GM18498 (cell line): ENCODE measurements at regions not wholly inside any gene's neighbourhood (a gene's known extent, or its start where the extent isn't known, plus 50 kb on each side); places are given as distances from the start of the nearest gene placed in this dataset.

Experiments used
- ATAC-seq: cut with Tn5 transposase; IDR thresholded peaks from one replicate; pipeline ENCODE4 v1.9.1; 2021; ENCODE audit warnings: mild to moderate bottlenecking, moderate library complexity; ENCODE audit not compliant: unreplicated experiment

DNA sequence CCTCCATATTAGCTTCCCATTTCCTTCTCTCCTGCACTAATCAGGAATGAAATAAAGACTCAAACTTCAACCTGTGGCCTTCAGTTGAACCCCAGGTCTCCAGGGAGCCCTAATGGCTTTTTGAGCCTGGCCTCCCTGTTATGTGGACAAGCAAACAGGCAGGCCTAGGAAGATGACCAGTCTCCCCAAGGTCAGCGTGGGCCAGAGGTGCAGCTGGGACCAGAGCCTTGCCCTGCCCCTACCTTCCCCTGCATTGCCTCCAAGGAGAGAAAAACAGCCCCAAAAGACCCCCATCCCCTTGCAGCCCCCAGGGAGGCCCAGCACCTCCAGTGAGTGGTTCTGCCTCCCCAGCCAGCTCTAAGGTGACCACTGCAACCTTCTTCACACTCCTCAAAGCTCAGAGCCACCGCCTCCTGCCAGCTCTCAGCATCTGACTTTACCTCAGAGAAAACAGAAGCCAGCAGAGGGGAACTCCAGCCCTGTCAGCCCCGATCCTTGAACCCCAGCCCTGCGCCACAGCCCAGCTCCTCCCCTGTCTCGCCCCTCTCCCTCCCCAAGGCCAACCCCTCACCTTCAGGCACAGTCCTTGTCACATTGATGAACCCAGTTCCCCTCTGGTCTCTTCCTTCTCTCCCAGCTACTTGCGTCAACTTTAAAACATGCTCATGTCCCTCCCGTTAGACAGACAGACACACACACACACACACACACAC, 59.5 kb upstream of the ID2 start:
- no peak for ATAC-seq

DNA sequence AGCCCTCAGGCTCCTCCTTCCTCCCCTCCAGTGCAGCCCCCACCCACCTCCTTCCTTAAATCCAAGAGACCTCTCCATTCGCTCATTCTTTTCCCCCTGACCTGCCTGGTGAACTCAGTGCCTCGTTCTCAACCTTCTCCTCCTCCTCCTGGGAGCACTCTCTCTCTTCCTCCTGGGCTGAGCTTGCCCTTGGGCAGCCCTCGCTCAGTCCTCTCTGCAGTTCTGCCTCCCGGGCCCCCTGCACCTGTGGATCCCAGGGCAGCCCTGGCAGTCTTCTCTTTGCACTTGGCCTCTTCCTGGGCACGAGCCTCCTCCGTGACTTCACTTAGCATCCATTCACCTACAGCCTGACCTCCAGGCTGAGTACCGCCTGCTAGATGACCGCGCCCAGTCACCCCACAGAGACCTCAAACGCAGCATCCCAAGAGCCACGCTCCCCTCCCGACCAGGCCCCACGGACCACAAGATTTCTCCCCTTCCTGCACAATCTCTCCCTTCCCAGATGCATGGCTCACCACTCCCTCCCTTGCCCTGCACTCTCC, 58.9 kb upstream of the ID2 start:
- no peak for ATAC-seq

DNA sequence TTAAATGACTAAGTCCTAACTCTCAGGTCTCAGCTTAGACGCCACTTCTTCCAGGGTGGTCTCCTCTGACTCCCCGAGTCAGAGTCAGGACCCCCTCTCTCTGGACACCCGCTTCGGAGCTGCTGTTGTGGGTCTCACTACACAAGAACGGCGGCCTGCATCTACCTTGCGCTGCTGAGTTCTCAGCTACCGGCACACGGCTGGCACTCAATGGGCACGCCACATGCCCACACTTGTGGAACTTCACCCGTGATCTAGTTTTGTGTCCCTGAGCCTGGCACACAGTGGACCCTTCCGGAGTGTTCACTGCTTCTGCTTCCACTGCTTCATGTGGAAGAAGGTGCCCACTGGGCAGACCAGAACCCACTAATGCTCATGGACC, 58.3 kb upstream of the ID2 start:
- ATAC-seq: no peak

DNA sequence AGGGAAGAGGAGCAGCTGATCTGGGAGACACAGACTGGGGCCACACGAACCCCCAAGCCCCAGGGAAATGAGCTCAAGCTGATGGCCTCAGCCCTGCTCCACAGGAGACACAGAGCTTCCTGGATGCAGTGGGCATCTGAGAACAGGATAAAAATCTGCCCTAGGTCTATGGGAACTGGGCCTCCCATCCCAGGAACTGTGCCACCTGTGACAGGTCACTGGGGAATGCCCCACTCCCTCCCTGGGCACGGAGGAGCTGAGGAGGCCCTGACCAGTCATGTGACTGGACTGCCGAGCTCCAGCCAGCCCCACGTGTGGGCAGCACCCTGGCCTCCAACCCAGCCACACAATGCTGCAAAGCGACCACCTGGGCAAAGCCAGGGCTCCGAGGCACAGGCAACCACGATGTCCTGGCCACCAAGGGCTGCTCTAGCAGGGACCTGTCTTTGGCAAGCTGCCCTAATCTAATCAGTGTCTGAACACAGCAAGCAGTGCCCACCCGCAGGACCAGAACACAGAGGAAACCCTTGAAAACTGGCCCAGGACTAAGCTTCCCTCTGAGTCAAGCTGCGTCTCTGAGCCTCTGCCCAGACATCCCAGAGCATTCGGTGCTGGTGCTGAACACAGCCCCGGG, 57.8 kb upstream of the ID2 start:
- no peak for ATAC-seq

DNA sequence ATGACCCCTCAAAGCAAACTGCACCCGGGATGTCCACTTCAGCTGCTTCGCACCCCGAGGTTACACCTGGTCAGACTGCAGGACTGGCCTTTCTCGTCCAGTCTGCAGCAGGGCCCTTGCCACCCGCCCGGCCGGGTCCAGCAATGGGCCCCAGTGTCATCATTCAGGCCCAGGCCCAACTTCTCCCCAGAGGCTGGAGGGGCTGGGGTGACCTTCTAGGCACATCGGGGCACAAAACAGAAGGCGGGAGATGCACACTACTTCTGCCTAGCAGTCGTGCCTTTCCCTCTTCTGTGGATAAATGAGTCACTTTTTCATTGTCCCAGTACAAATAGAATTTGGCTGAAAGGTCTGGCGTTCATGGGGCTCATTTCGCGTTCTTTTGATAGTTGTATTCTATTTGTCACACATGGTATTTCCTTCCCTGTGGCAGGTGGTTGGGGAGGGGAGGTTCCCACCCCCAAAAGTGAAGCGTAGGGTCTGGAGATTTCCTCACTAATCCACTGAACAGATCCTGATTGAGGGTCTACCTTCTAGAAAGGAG, 56.9 kb upstream of the ID2 start:
- no peak for ATAC-seq

DNA sequence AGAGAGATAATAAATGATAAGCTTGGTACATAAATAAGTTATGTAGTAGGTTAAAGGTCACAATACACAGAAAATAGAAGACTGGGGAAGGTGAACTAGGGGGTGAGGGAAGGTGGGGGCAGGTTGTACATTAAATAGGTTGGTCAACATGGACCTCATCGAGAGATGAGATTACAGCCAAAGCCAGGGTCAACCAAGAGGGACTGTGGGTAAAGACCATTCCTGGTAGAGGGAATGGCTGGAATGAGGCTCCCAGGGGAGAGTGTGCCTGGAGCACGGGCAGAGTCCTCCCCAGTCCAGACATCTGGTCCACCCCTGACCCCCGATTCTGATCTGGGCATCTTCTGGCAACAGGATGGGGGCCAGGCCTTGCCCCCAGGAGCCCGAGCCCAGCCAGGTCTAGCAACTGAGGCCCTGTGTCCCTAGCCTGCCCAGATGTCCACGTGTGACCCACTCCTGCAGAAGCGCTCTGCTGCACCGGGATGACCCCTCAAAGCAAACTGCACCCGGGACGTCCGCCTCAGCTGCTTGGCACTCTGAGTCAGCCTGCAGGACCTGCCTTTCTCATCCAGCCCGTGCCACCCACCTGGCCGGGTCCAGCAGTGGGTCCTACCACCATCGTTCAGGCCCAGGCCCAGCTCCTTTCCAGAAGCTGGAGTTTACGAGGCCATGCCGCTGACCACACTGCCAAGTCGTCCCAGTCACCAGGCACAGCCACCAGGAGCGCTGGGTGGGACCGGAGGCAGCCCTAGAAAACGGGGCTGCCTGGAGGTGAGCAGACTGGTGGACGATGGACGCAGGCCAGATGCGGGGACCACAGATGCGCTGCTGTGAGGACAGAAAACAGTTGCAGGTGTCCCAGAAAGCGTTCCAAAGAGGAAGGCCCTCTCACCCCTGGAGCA, 56.2 kb upstream of the ID2 start:
- no peak for ATAC-seq

DNA sequence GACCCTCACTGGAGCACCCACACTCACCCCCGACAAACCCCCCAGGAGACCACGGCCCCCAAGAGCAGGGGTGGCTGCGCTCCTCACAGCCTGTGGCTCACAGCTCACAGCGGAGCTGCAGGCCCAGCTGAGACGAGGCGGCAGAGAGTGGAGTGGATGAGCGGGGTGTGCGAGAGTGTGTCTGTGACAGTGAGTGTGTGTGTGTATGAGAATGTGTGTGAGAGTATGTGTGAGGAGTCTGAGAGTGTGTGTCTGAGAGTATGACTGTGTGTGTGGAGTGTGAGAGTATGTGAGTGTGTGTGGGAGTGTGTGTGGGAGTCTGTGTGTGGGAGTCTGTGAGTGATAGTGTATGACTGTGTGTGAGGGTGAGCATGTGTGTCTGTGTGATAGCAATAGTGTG, 55.3 kb upstream of the ID2 start:
- no peak for ATAC-seq

DNA sequence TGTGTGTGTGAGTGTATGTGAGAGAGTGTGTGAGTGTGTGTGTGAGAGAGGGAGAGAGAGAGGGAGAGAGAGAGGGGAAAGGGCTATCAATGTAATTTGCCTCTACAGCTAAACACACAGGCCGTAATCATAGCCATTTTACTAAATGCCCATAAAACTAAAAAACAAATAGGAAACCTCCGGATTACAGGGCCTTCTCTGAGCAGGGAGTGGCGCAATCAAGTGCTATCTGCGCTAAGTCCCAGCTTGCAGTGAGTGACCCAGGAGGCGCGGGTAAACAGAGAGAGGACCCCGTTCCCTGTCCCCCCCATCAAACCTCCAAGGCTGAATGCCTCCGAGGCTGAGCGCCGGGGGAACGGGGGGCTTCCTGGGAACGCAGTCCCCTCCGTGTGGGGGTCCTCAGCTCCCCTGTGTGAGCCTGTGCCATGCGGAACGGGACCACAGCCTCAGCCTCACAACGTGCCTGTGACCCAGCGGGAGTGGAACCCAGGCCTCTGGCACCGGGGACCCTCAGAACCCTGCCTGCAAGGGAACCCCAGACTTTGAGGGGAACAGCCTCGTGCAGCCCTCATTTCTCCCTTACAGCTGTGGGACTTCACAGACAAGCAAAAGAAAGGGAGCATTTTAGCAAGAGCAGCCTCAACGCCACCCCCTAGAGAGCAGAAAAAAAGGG, 54.7 kb upstream of the ID2 start:
- ATAC-seq: no peak

DNA sequence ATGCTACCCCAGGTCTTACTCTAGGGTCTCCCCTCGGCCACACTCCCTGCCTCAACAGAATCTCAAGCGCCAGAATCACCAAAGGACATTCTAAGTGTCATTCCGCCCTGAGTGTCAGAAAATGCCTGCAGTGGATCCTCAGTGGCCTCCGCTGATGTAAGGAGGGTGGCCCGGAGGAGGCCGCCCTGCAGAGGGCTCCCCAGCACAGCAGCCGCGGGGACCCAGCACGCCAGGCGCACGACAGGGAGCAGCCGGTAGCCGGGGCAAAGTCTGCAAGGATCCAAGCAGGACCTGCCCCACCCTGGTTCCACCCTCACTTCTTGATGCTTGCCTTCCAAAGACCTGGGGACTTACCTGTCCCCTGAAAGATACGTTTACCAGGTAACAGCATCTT, 54.2 kb upstream of the ID2 start:
- ATAC-seq: no peak

DNA sequence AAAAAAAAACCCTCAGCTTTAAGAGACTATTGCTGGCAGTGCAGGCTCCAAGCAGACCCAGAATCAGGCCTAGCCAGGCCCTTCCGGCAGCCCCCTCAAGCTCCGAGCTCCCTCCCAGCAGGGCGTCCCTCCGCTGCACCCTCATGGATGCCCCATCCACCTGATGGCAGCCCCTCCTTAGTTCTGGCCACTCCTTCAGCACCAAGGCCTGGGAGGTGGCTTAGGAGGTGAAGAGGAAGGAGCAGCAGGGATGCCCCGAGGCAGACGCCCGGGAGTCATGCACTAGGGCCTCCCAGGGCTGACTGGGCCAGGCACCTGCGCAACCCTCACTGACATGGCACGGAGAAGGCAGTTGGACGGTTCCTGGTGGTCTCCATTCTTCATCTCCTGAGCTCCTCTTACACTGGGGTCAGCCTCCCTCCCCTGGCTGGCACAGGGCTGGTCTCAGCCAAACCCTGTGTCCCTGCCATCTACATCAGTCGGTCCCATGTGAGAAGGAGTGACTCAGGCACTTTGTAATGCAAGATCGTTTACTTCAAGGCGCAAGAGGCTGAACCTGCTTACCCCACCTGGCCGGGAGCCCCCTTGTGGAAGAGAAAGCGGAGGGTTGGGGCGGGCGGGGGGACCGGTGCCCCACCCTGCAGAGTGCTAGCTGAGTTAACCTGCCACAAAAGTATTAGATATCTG, 53.5 kb upstream of the ID2 start:
- ATAC-seq: peak; percentile 32

DNA sequence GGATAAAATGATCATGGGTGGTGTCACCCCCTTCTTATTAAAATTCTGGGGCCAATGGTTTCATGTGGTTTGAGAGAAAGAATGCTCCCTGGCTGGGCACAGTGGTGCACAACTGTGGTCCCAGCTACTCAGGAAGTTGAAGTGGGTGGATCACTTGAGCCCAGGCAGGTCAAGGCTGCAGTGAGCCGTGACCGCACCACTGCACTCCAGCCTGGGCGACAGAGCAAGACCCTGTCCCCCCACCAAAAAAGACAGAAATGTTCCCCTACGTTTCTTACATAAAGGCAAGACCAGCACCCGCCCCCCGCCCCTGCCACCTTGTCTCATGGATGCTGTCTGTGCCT, 53.0 kb upstream of the ID2 start:
- ATAC-seq: peak; percentile 60

DNA sequence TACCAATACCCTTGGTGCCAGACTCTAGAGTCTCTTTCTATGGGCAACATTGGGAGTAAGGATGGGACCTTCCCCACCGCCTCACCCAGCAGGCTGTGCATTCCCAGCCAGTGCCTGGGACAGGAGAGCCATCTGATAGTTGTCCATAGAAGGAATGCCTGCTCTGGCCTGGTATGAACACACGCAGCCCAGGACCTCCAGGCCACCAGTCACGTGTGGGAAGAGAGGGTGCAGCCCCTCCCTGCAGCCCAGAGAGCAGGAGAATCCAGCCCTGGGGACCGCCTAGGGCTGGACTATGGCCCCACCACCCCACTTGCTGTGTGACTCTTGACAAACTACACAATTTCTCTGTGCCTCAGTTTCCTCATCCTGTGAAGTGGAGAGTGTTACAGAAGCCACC, 52.5 kb upstream of the ID2 start:
- ATAC-seq: no peak

DNA sequence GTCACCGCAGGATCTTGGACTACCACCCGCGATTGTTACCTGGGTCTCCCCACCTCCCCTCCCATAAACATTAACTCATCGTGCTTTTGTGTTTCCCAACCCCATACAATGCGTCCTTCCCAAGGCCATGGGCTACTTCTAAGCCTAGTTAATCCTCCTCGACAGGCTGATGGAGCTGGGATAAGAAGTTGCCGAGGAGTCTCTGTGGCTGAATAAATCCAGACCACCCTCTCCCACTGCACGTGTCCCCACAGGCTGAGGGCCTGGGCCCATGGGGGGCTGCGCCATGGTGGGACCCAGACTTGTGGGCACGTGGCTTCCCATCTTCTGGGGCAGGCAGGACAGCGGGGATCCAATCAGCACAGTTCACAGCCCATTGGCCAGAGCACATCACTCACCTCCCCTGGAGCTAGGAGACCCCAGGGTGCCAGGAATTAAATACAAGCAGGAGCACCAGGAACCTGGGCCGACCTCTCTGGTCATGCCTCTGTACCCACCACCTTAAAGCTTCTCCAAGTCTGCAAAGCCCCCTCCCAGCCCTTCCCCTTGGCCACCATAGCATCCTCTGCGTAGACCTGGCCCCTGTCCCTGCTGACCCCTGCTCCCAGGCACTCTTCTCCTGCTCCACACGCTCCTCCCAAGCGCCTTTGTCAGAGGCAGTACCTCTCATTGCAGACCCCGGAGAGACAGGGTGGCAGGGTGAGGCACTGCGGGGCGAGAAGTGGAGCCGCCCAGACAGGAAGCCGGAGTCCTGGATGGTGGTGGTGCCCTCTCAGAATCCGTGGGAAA, 51.0 kb upstream of the ID2 start:
- ATAC-seq: no peak

DNA sequence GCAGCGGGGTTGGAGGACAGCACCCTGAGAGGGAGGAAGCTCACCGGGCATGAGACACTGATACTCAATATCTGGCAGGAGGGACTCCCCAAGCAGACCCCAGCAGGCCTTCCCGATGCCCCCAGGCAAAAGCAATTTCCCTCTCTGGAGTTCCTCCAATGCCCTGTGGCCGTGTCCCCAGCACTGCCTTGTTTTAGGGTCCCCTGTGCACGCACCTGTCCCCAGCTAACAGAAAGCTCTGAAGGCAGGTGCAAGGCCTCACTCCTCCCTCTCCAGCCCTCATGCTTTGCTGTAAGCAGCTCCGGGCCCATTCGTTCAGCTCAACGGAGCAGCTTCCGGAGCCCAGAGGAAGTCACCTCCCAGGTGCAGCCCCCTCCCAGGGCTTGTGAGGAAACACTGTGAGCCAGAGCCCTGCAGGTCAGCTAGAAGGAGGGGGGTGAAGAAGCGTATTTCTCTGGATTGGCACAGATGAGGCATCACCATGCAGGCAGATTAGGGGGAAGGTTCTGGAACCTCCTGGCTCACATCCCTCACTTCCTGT, 50.3 kb upstream of the ID2 start:
- ATAC-seq: no peak
